B cell (primary cell): ENCODE measurements at regions not wholly inside any gene's neighbourhood (a gene's known extent, or its start where the extent isn't known, plus 50 kb on each side); places are given as distances from the start of the nearest gene placed in this dataset.
"Not testable (repeated sequence)": the region's sequence is repeated elsewhere in the genome, so short reads cannot be mapped to it uniquely, and the experiment has no call there.

Source experiments
- CTCF ChIP-seq: fragments of 200-600 bp; IDR thresholded peaks from one replicate; pipeline ENCODE4 v1.8.0; 2022; ENCODE audit warnings: antibody characterized with exemption, mild to moderate bottlenecking
- EZH2 ChIP-seq: IDR thresholded peaks from 2 replicates; pipeline ENCODE4 v1.6.1; 2012; ENCODE audit warnings: borderline replicate concordance, low read depth, mild to moderate bottlenecking, moderate library complexity, low read length; ENCODE audit not compliant: insufficient read depth, poor library complexity, severe bottlenecking

GRCh38 chr14:103234826-103235225 lies 99.2 kb upstream of the EIF5 start:
- not testable (repeated sequence) for TF ChIP-seq CTCF, EZH2
